A549 (cell line): ENCODE measurements at regions not wholly inside any gene's neighbourhood (a gene's known extent, or its start where the extent isn't known, plus 50 kb on each side); places are given as distances from the start of the nearest gene placed in this dataset.
A peak's percentile ranks its signal among the peaks of the same experiment; 100 is the strongest.

Experiments
- ATAC-seq, 2 experiments: fragments of 200-7000 bp in 1 of 2; fragments of >200 bp in 1 of 2; cut with Nextera tagmentation in 1 of 2; cut with Tn5 transposase in 1 of 2; 3 replicates each; pipeline versions ENCODE4 v1.8.0 to v1.9.1; 2018 to 2020; ENCODE audit warnings: mild to moderate bottlenecking in 1 of 2, moderate library complexity in 1 of 2
- CTCF ChIA-PET: fragments of 300-600 bp; sonication (Branson Sonifier 250); formaldehyde crosslinking; extraction: SDS; loops from one replicate; lab custom pipeline; 2021; ENCODE audit warnings: antibody characterized with exemption, inconsistent platforms; lab: Yijun Ruan, JAX
- POLR2A ChIA-PET: fragments of 350-600 bp; formaldehyde crosslinking; extraction: SDS; loops from one replicate; lab custom pipeline; 2021; ENCODE audit warnings: antibody characterized with exemption, inconsistent platforms; lab: Yijun Ruan, JAX
- DNase-seq, 2 experiments: peaks; one replicate each; pipeline versions ENCODE4 v3.0.0 to v3.0.0-alpha.2; 2011 to 2016; ENCODE audit warnings: low read depth in 1 of 2, low spot score in 1 of 2
- FAIRE-seq: peaks from 2 replicates; lab custom pipeline; 2011; peaks lifted over from hg19 to GRCh38; lab: Jason Lieb, UNC
- H3K27ac ChIP-seq, 2 experiments: fragments of >200 bp; sonication (Bioruptor Twin); formaldehyde crosslinking; 3 replicates each; pipeline ENCODE4 v1.5.1; 2016 to 2017
- H3K4me1 ChIP-seq: fragments of >200 bp; sonication (Bioruptor Twin); formaldehyde crosslinking; 3 replicates; pipeline ENCODE4 v1.6.1; 2016
- H3K4me2 ChIP-seq: fragments of >200 bp; sonication (Bioruptor Twin); formaldehyde crosslinking; 3 replicates; pipeline ENCODE4 v1.6.1; 2016
- H3K4me3 ChIP-seq: fragments of >200 bp; sonication (Bioruptor Twin); formaldehyde crosslinking; 3 replicates; pipeline ENCODE4 v1.5.1; 2016
- H3K9me3 ChIP-seq: fragments of >200 bp; sonication (Bioruptor Twin); formaldehyde crosslinking; 3 replicates; pipeline ENCODE4 v1.6.1; 2016
- ATOH8 ChIP-seq: fragments of 250-450 bp; sonication (Bioruptor Pico); IDR thresholded peaks from 2 replicates; pipeline ENCODE4 v1.5.0; 2020; ENCODE audit warnings: low read depth, mild to moderate bottlenecking, moderate library complexity
- CHD2 ChIP-seq: fragments of 150-350 bp; IDR thresholded peaks from 2 replicates; pipeline ENCODE4 v1.6.1; 2014; ENCODE audit warnings: low read length; ENCODE audit not compliant: partially characterized antibody
- CTCF ChIP-seq: fragments of >200 bp; sonication (Bioruptor Twin); formaldehyde crosslinking; IDR thresholded peaks from 3 replicates; pipeline ENCODE4 v1.5.1; 2016
- E2F6 ChIP-seq: IDR thresholded peaks from 2 replicates; pipeline ENCODE4 v1.6.1; 2012; ENCODE audit warnings: low read depth, borderline replicate concordance
- ELK1 ChIP-seq: fragments of 150-350 bp; IDR thresholded peaks from 2 replicates; pipeline ENCODE4 v1.6.1; 2014; ENCODE audit warnings: low read depth, mild to moderate bottlenecking, low read length
- ESRRA ChIP-seq: fragments of 150-350 bp; IDR thresholded peaks from 2 replicates; pipeline ENCODE4 v1.6.1; 2014; ENCODE audit warnings: mild to moderate bottlenecking, low read length, borderline replicate concordance
- FOSB ChIP-seq: fragments of 250-450 bp; sonication (Bioruptor Pico); IDR thresholded peaks from 2 replicates; pipeline ENCODE4 v1.5.0; 2020; ENCODE audit warnings: mild to moderate bottlenecking, moderate library complexity
- HDAC2 ChIP-seq: fragments of 200-600 bp; sonication (generic); IDR thresholded peaks from 2 replicates; pipeline ENCODE4 v1.6.1; 2016
- HES2 ChIP-seq: fragments of >200 bp; sonication (Bioruptor Twin); formaldehyde crosslinking; IDR thresholded peaks from 2 replicates; pipeline ENCODE4 v1.6.1; 2016
- HMGXB4 ChIP-seq: fragments of 250-450 bp; sonication (Bioruptor Pico); IDR thresholded peaks from 2 replicates; pipeline ENCODE4 v1.5.0; 2021; ENCODE audit warnings: mild to moderate bottlenecking, moderate library complexity, borderline replicate concordance
- HOXA7 ChIP-seq: fragments of 250-450 bp; sonication (Bioruptor Pico); IDR thresholded peaks from 2 replicates; pipeline ENCODE4 v1.5.0; 2020; ENCODE audit warnings: mild to moderate bottlenecking, moderate library complexity
- JUN ChIP-seq, 2 experiments: fragments of >200 bp; sonication (Bioruptor Twin); formaldehyde crosslinking; IDR thresholded peaks; 2 replicates in 1 of 2; 3 replicates in 1 of 2; pipeline ENCODE4 v1.6.1; 2016 to 2017
- MAZ ChIP-seq: fragments of 150-350 bp; IDR thresholded peaks from 2 replicates; pipeline ENCODE4 v1.6.1; 2014; ENCODE audit warnings: antibody characterized with exemption, low read depth, low read length, borderline replicate concordance
- NPAS2 ChIP-seq: fragments of 250-450 bp; sonication (Bioruptor Pico); IDR thresholded peaks from 2 replicates; pipeline ENCODE4 v1.8.0; 2022; ENCODE audit warnings: mild to moderate bottlenecking, moderate library complexity, borderline replicate concordance
- PBX3 ChIP-seq: IDR thresholded peaks from 2 replicates; pipeline ENCODE4 v1.6.1; 2012
- RAD21 ChIP-seq, 2 experiments: fragments of >200 bp in 1 of 2; sonication (Bioruptor Twin) in 1 of 2; formaldehyde crosslinking in 1 of 2; IDR thresholded peaks in 1 of 2; conservative IDR thresholded peaks in 1 of 2; 2 replicates in 1 of 2; 3 replicates in 1 of 2; pipeline ENCODE4 v1.6.1; 2012 to 2018; ENCODE audit warnings: inconsistent platforms in 1 of 2
- RFX5 ChIP-seq: fragments of 450-650 bp; IDR thresholded peaks from 2 replicates; pipeline ENCODE4 v1.7.1; 2014; ENCODE audit warnings: antibody characterized with exemption, mild to moderate bottlenecking, moderate library complexity
- USF2 ChIP-seq: fragments of 450-650 bp; IDR thresholded peaks from 2 replicates; pipeline ENCODE4 v1.6.1; 2014; ENCODE audit warnings: antibody characterized with exemption
- ZNF302 ChIP-seq: fragments of 250-450 bp; sonication (Bioruptor Pico); IDR thresholded peaks from 2 replicates; pipeline ENCODE4 v1.9.0; 2021; ENCODE audit warnings: inconsistent platforms, mild to moderate bottlenecking, moderate library complexity
- WGBS: methylation state at CpG from one replicate; pipeline ENCODE4 v1.1.6; 2017; ENCODE audit errors: missing lambda C conversion rate; 5-methylcytosine and 5-hydroxymethylcytosine counted together

GRCh38 chr2:120465012-120465700 lies 119.2 kb downstream of the INHBB start:
- Histone ChIP-seq H3K4me1 (peaks cover 36% of the 10 kb centered on the region), H3K4me3 (no peak overlapping the region), H3K9me3 (no peaks in the 10 kb centered on the region), H3K4me2 (no peak overlapping the region; the same call in 2 of the 3 replicates), H3K27ac (peak overlapping the region; percentile 53 to 55; a peak in 4 of 6 replicates)
- TF ChIP-seq FOSB (no peak), ELK1 (no peak), ESRRA (no peak), HDAC2 (no peak), PBX3 (no peak), CTCF (no peak), E2F6 (no peak), NPAS2 (no peak)
- DNase-seq (no peak), ATAC-seq (no peak), FAIRE-seq (no peak)
- 97% methylated on average over 7 of the region's 11 CpGs for WGBS
- POLR2A ChIA-PET: no interaction called here
- CTCF ChIA-PET: interaction anchor here (0.8 to 1.0 kb wide), 3 partner anchors 9 to 122 kb away, joined by 3 to 5 read pairs (median 5); no protein-coding TSS in a partner anchor

GRCh38 chr2:120465701-120465988 lies 119.7 kb downstream of the INHBB start:
- CTCF ChIA-PET: interaction anchor here (0.8 to 1.0 kb wide), 2 partner anchors 8 to 122 kb away, joined by 3 to 5 read pairs; no protein-coding TSS in a partner anchor
- no peak for DNase-seq
- TF ChIP-seq HOXA7: no peak
- TF ChIP-seq ZNF302 (CRISPR knock-in tag): no peak
- TF ChIP-seq USF2: no peak
- TF ChIP-seq HMGXB4 (CRISPR knock-in tag): no peak
- TF ChIP-seq HES2: no peak
- no peak for TF ChIP-seq PBX3
- TF ChIP-seq ATOH8 (CRISPR knock-in tag): no peak
- TF ChIP-seq MAZ: no peak
- no peak for TF ChIP-seq HDAC2
- TF ChIP-seq NPAS2: no peak
- TF ChIP-seq RAD21 (conservative IDR thresholded peaks at IDR 0.05 in 1 of 2, IDR thresholded peaks at IDR 0.05 in 1 of 2): no peak
- no peak for TF ChIP-seq JUN (IDR thresholded peaks at IDR 0.05)
- no peak for TF ChIP-seq CHD2
- no peak for TF ChIP-seq E2F6
- no peak for TF ChIP-seq RFX5

More at GRCh38 chr2:120465701-120465988, 119.7 kb downstream of the INHBB start:
- H3K27ac ChIP-seq: peak overlapping the region; percentile 53 to 55; a peak in 3 of 6 replicates
- FAIRE-seq (no peak), ATAC-seq (no peak)
- no peaks in the 10 kb centered on the region for H3K9me3 ChIP-seq
- peaks cover 41% of the 10 kb centered on the region for H3K4me1 ChIP-seq
- POLR2A ChIA-PET: no interaction called here
- peak overlapping the region; percentile 35; the same call in 1 of the 3 replicates for H3K4me2 ChIP-seq
- 70% methylated on average over 6 of the region's 6 CpGs for WGBS
- no peak overlapping the region for H3K4me3 ChIP-seq
